ENCODE measurements at regions not wholly inside any gene's neighbourhood (a gene's known extent, or its start where the extent isn't known, plus 50 kb on each side); places are given as distances from the start of the nearest gene placed in this dataset.

GRCh38 chr13:71017607-71018006, 849.4 kb downstream of the DACH1 start:
- TF ChIP-seq POLR2A (IDR thresholded peaks at IDR 0.05), result no peak
- TF ChIP-seq EP300 (IDR thresholded peaks at IDR 0.05), result no peak
- no peak for TF ChIP-seq CTCF (IDR thresholded peaks at IDR 0.05)
- no peak for TF ChIP-seq POLR2AphosphoS5 (IDR thresholded peaks at IDR 0.05)
